ENCODE measurements at regions not wholly inside any gene's neighbourhood (a gene's known extent, or its start where the extent isn't known, plus 50 kb on each side); places are given as distances from the start of the nearest gene placed in this dataset.

DNA sequence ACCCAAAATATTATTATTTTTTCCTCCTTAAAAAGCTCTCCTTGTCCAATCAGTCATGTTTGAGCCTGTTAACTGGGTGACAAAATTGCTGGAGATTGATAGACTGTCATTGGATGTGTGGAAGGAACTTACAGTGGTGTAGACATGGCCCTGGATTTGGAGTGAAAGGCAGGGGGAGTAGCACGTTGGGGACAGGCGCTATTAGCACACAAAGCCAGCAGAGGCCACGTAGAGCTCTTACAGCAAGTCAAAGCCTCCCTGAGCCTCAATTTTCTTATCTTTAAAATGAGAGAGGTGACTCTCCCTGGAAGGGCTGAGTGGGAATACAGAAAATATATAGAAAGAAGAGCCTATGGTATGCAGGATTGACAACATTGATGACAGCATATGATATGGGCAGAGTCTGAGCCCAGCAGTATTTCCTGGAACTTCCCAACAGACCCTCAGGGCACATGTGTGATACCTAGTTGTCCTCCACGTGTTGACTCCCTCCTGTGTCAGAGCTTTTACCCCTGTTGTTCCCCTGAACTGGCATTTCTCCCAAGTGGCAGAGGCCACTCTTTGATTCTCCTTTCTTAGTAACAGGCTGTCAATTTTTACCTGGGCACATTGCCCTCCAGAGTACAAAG is 504.9 kb downstream of the VRK1 start:
- no peak for DNase-seq (ENCODE audit: extremely low read depth in 1 of 11, low read depth in 9 of 11, low spot score in 4 of 11)

GRCh38 chr14:97306133-97306759 is 509.1 kb downstream of the VRK1 start:
- DNase-seq (ENCODE audit: extremely low read depth in 1 of 11, low read depth in 9 of 11, low spot score in 4 of 11): no peak

- DNase-seq (ENCODE audit: extremely low read depth in 1 of 11, low read depth in 9 of 11, low spot score in 4 of 11): no peak
Measured at GRCh38 chr14:97306760-97307246, 509.6 kb downstream of the VRK1 start.

- no peak for DNase-seq (ENCODE audit: extremely low read depth in 1 of 11, low read depth in 9 of 11, low spot score in 4 of 11)
Measured at GRCh38 chr14:97311411-97311810, 514.2 kb downstream of the VRK1 start.

DNA sequence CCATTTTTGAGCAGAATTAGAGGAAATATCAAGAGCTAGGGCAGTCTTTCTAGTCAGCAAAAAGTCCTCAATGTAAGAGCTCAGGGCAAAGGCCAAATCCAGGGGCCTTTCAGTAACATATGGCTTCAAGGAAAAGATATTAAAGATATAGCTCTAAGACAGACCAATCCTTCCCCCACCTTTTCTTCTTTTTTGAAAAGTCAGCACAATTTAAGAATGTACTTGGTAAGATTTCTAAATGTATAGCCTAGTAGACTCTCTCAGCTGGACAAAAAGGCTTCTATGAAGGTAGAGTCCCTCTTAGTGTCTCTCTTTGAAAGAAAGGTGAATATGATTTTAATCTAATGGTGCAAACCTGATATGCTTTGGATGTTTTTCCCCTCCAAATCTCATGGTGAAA is 515.7 kb downstream of the VRK1 start:
- no peak for DNase-seq (ENCODE audit: extremely low read depth in 1 of 11, low read depth in 9 of 11, low spot score in 4 of 11)

- no peak for DNase-seq (ENCODE audit: extremely low read depth in 1 of 11, low read depth in 9 of 11, low spot score in 4 of 11)
Measured at GRCh38 chr14:97315790-97316189, 518.6 kb downstream of the VRK1 start.

DNA sequence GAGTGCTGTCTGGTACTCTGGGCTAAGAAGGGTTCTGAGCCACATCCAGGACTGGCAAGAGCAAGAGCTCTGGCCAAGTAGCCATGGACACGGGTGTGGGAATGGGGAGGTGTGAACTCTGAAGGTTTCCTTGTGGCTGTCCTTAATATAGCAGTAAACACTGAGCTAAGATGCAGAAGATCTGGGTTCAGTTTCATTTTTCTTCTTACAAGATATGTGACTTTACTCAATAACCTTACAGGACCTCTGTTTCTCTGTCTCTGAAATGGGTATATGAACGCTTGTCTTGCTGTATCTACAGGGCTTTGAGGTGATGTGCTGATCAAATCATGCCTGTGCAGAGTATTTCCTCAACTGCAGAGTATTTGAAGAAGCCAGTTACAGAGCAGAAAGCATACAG is 521.2 kb downstream of the VRK1 start:
- no peak for DNase-seq (ENCODE audit: extremely low read depth in 1 of 11, low read depth in 9 of 11, low spot score in 4 of 11)

DNA sequence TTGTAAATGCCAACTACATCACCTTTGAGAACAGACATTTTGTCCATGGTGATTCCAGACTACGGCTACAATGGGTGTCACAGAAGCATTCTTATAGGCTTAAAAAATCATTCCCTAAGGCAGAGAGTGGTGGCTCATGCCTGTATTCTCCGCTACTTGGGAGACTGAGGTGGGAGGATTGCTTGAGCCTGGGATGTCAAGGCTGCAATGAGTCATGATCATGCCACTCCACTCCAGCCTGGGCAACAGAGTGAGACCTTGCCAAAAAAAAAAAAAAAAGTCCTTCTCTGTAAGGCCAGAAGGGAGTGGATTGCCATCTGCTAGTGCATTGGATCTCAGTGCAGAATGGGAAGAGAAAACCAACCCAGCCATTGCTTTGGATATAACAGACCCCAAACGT is 522.5 kb downstream of the VRK1 start:
- no peak for DNase-seq (ENCODE audit: extremely low read depth in 1 of 11, low read depth in 9 of 11, low spot score in 4 of 11)

DNA sequence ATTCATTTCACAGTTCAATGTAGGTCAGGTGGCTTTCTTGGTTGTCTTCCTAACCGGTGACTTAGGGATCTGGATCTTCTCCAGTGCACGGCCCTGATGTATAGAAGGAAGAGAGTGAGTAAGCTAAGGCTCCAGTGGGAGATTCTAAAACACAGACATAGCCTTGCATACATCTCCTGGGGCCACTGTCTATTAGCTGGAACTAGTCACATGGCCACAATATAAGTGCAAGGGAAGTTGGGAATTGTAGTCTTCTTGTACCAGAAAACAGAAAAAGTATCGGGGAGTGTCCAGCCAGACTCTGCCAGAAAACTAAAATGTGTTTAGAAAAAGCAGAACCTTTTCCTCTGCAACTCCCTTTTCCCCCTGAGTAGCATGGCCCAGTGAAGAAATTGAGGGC is 531.6 kb downstream of the VRK1 start:
- DNase-seq (ENCODE audit: extremely low read depth in 1 of 11, low read depth in 9 of 11, low spot score in 4 of 11): no peak

- DNase-seq (ENCODE audit: extremely low read depth in 1 of 11, low read depth in 9 of 11, low spot score in 4 of 11): no peak
Measured at GRCh38 chr14:97329701-97330100, 532.5 kb downstream of the VRK1 start.

DNA sequence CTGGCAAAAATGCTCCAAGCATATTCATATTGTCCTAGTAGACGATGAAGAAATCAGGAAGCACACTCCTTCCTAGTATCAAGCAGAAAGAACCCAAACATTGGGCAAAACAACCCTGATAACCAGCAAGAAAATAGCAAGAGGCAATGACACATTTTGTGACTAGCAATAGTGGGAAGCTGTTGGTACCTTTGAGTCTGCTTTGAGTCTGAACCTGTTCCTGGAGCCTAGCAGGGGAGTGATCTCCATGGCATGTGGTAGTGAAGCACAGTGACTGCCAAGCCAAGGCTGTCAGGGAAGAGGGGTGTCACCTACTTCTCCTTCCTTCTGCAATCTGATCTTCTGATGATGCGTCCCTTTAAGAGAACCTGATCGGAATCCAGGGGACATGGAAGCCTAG is 533.9 kb downstream of the VRK1 start:
- DNase-seq (ENCODE audit: extremely low read depth in 1 of 11, low read depth in 9 of 11, low spot score in 4 of 11): no peak

- DNase-seq (ENCODE audit: extremely low read depth in 1 of 11, low read depth in 9 of 11, low spot score in 4 of 11): no peak
Measured at GRCh38 chr14:97331526-97331925, 534.3 kb downstream of the VRK1 start.

GRCh38 chr14:97336179-97336578 is 539.0 kb downstream of the VRK1 start:
- no peak for DNase-seq (ENCODE audit: extremely low read depth in 1 of 11, low read depth in 9 of 11, low spot score in 4 of 11)

GRCh38 chr14:97336816-97337215 is 539.6 kb downstream of the VRK1 start:
- DNase-seq (ENCODE audit: extremely low read depth in 1 of 11, low read depth in 9 of 11, low spot score in 4 of 11): no peak

DNA sequence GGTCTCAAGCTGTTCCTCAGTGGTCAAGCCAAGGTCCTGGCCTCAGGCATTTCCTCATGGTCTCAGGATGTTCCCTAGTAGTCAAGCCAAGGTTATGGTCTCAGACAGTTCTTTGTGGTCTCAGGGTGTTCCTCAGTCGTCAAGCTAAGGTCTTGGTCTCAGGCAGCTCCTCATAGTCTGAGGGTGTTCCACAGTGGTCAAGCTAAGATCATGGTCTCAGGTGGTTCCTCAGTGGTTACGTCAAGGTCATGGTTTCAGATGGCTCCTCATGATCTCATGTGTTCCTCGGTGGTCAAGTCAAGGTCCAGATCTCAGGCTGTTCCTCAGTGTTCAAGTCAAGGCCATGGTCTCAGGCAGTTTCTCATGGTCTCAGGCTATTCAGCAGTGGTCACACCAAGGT is 540.1 kb downstream of the VRK1 start:
- no peak for DNase-seq (ENCODE audit: extremely low read depth in 1 of 11, low read depth in 9 of 11, low spot score in 4 of 11)

GRCh38 chr14:97337670-97338069 is 540.5 kb downstream of the VRK1 start:
- no peak for DNase-seq (ENCODE audit: extremely low read depth in 1 of 11, low read depth in 9 of 11, low spot score in 4 of 11)

DNA sequence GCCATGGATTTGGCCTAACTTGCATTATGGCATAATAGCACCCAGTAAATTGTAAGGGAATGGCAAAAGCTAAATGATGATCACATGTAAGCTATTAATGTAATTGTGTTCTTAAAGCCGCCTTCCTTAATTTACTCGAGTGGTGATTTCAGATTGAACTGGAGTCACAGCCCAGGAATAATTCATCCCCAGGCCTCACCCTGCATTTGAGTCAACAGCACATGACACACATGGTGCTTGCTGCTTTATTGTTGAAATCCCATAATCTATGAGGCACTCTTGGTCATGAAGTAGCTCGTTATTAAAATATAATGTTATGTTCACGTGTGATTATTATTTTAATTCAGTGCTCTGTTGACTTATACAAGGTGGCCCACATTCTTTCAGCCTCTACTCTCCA is 547.5 kb downstream of the VRK1 start:
- DNase-seq (ENCODE audit: extremely low read depth in 1 of 11, low read depth in 9 of 11, low spot score in 4 of 11): no peak

DNA sequence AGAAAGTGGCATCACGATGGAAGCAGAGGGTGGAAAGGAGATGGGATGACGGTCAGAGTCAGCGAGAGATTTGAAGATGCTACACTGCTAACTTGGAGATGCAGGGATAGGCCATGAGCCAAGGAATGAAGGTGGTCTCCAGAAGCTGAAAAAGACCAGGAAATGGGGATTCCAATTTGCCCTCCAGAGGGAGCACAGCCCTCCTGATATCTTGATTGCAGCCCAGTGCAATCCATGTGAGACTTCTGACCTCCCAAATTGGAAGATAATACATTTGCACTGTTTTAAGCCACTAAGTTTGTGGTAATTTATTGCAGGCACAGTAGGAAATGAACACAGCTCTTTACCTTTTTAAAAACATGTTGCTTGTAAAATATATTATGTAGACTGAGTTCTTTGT is 549.5 kb downstream of the VRK1 start:
- no peak for DNase-seq (ENCODE audit: extremely low read depth in 1 of 11, low read depth in 9 of 11, low spot score in 4 of 11)

- no peak for DNase-seq (ENCODE audit: extremely low read depth in 1 of 11, low read depth in 9 of 11, low spot score in 4 of 11)
Measured at GRCh38 chr14:97349463-97349862, 552.3 kb downstream of the VRK1 start.

DNA sequence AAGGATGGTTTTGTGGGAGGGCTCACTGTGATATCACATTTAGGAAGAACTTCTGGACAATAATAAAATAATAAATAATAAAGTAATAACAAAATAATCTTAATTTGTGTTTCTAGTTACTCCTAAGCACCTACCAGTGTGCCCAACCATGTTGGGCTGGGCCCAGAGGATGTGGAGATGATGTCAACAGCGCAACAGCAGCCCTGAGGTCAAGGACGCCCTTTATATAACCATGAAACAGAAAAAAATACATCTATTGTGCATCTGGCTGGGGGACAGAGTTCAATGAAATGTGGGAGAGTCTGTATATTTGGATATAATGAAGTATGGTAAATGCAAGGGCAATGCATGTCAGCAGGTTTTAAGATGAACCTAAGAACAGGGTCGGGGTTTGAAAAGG is 552.8 kb downstream of the VRK1 start:
- DNase-seq (ENCODE audit: extremely low read depth in 1 of 11, low read depth in 9 of 11, low spot score in 4 of 11): no peak

- DNase-seq (ENCODE audit: extremely low read depth in 1 of 11, low read depth in 9 of 11, low spot score in 4 of 11): no peak
Measured at GRCh38 chr14:97350415-97350814, 553.2 kb downstream of the VRK1 start.
